Esophagus squamous epithelium (tissue), 5 donors: ENCODE measurements at regions not wholly inside any gene's neighbourhood (a gene's known extent, or its start where the extent isn't known, plus 50 kb on each side); places are given as distances from the start of the nearest gene placed in this dataset.
"Not testable (repeated sequence)": the region's sequence is repeated elsewhere in the genome, so short reads cannot be mapped to it uniquely, and the experiment has no call there.

Experiments used
- DNase-seq: peaks from one replicate; lab custom pipeline; 2025; lab: John Stamatoyannopoulos, UW
- H3K27ac ChIP-seq, 4 donors: fragments of 200-600 bp; sonication (generic); one replicate each; pipeline ENCODE4 v1.5.1; 2016 to 2019; ENCODE audit warnings: mild to moderate bottlenecking in 1 of 4
- H3K27me3 ChIP-seq, 4 donors: fragments of 200-600 bp; sonication (generic); 1 replicate in 3 of 4; 2 replicates in 1 of 4; pipeline versions ENCODE4 v1.5.1 to v1.6.0; 2017 to 2021; ENCODE audit warnings: antibody characterized with exemption in 1 of 4
- H3K36me3 ChIP-seq, 3 donors: fragments of 200-600 bp; sonication (generic); one replicate each; pipeline ENCODE4 v1.5.1; 2016 to 2019
- H3K4me1 ChIP-seq, 3 donors: fragments of 200-600 bp; sonication (generic); one replicate each; pipeline ENCODE4 v1.5.1; 2017 to 2019
- H3K4me3 ChIP-seq, 4 donors: fragments of 200-600 bp; sonication (generic); 1 replicate in 3 of 4; 2 replicates in 1 of 4; pipeline ENCODE4 v1.5.1; 2016 to 2019; ENCODE audit warnings: mild to moderate bottlenecking in 2 of 4, moderate library complexity in 1 of 4
- H3K9me3 ChIP-seq, 3 donors: fragments of 200-600 bp; sonication (generic); one replicate each; pipeline ENCODE4 v1.5.1; 2016 to 2019
- CTCF ChIP-seq, 6 experiments: fragments of 450-650 bp in 4 of 6; fragments of 200-600 bp in 2 of 6; sonication (generic) in 2 of 6; IDR thresholded peaks; one replicate each; pipeline ENCODE4 v1.5.1; 2016 to 2019; ENCODE audit warnings: antibody characterized with exemption in 6 of 6, mild to moderate bottlenecking in 4 of 6, moderate library complexity in 4 of 6
- POLR2A ChIP-seq, 4 donors: fragments of 450-650 bp; IDR thresholded peaks; one replicate each; pipeline ENCODE4 v1.6.1; 2017; ENCODE audit warnings: antibody characterized with exemption in 4 of 4, mild to moderate bottlenecking in 4 of 4, moderate library complexity in 3 of 4
- WGBS, 2 donors: methylation state at CpG; one replicate each; pipeline ENCODE4 v1.1.5; 2018; 5-methylcytosine and 5-hydroxymethylcytosine counted together
- intact Hi-C: fragments of 100-400 bp; cut with DNase I; formaldehyde crosslinking; loops from one replicate; pipeline ENCODE4 v1.15.0; 2022
- small RNA-seq, 4 donors: library from RNA; depleted of rRNA; stranded (forward); fragments of <200 nt; gene quantifications; one replicate each; pipeline ENCODE3, GENCODE V24; 2016
- donor health status: DM: yes; HTN: yes; CAD: no.

- WGBS, 2 donors, result 60 to 69% methylated on average over 2 of the region's 2 CpGs
- no peaks in the 10 kb centered on the region for H3K36me3 ChIP-seq
- TF ChIP-seq POLR2A (IDR thresholded peaks at IDR 0.05) (no peak), CTCF (IDR thresholded peaks at IDR 0.05) (no peak)
- H3K4me1 ChIP-seq, result no peaks in the 10 kb centered on the region
- peaks cover 0 to 9% (median 0%) of the 10 kb centered on the region in 4 donors for H3K27me3 ChIP-seq
- intact Hi-C loops, result no loop called here
- H3K9me3 ChIP-seq, result peaks cover 0 to 16% (median 5%) of the 10 kb centered on the region in 3 donors
- DNase-seq, result no peak
- H3K4me3 ChIP-seq, result no peak overlapping the region
- H3K27ac ChIP-seq, result no peak overlapping the region
Observed at GRCh38 chr15:79779746-79780145, 117.1 kb downstream of the MTHFS start.

- H3K27me3 ChIP-seq, H3K4me1 ChIP-seq, H3K27ac ChIP-seq, DNase-seq, H3K4me3 ChIP-seq, intact Hi-C loops, H3K36me3 ChIP-seq: not testable (repeated sequence)
- H3K9me3 ChIP-seq, result peaks cover 0 to 21% (median 5%) of the 10 kb centered on the region in 3 donors
Observed at GRCh38 chr15:79782307-79782706, 114.5 kb downstream of the MTHFS start.

Small RNAs in the stretch of these regions (small RNA-seq; reads per million reads assigned to genes)
- 0 reads per million in 4 donors for gene AC026826.2
- 0 reads per million in 4 donors for gene AC026826.3
